ENCODE measurements at regions not wholly inside any gene's neighbourhood (a gene's known extent, or its start where the extent isn't known, plus 50 kb on each side); places are given as distances from the start of the nearest gene placed in this dataset.

GRCh38 chr3:194801461-194802432, 116.1 kb downstream of the FAM43A start:
- TF ChIP-seq GATA3 (IDR thresholded peaks at IDR 0.05; ENCODE audit: low read depth, low read length) (no peak), GATA2 (IDR thresholded peaks at IDR 0.05; ENCODE audit: low read depth, low read length) (no peak)

Measured in SH-SY5Y (cell line).